ENCODE measurements at regions not wholly inside any gene's neighbourhood (a gene's known extent, or its start where the extent isn't known, plus 50 kb on each side); places are given as distances from the start of the nearest gene placed in this dataset.

GRCh38 chr3:13171704-13172643 lies 98.7 kb upstream of the IQSEC1 start:
- no peak for DNase-seq

- DNase-seq: no peak
Measured at GRCh38 chr3:13170317-13170716, 97.1 kb upstream of the IQSEC1 start.

GRCh38 chr3:13168391-13168790 lies 95.2 kb upstream of the IQSEC1 start:
- DNase-seq: no peak

GRCh38 chr3:13167829-13168228 lies 94.6 kb upstream of the IQSEC1 start:
- DNase-seq: no peak

DNA sequence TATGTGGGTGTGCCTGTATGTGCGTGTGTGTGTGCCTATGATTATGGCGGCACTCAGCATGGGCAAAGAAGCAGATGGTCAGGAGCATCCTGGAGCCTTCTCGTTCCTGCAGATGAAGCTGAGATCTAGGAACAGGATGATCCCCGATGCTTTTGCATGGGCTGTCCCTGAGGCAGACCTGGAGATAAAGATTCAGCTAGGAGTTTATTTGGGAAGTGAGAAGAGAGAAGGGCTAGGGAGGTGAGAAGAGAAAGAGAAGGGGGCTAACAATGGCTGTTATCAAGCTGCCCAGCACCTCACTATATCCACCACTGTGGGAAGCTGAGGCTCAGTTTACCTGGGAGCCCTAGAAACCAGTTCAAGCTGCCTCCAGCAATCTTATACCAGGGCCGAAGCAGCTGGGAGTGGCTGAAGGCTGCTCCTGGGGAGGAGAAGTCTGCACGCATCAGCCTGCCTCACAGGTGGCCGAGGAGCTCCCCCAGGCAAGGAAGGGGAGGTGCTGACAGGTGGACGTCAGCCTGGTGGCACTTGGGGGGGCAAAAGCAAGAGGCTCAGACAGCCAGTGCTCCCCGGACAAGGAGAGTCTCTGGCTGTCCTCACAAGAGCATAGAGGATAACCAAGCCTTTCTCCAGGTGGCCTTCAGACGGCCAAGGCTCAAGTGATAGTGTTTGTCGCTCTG lies 94.0 kb upstream of the IQSEC1 start:
- DNase-seq: no peak

DNA sequence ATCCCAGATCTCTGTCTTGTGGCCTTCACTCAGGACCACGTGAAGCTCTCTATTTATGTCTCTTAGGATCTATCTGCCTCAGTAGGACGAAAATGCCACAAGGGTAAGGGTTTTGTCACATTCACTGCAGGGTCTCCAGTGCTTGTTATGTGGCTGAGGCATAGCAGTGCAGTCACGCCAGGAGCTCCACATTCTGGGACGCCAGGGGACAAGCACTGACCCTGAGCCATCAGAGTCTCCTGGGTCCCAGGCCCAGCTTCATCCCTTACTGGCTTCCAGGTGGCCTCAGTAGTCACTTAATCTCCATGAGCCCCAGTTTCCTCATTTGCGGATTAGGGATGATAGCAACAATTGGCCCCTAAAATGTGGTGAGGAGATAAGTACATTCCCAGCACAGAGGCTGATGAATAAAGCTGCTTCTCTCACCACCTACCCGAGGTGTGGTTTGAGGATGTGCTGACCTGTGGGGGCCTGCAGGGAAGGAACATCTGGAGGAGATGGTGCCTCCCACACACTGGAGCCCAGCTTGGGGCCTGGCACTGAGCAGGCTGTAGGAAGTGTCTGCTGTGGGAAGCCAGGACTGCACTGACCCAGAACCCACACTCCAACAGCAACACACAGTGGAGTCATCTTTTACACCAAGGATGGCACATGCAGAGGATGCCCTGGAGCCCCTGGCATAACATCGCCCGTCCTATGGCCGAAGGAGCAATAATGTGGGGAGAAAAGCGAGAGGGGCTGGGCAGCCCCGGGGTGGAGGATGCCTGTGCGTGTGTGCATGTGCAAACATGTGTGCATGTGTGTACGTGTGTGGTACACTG lies 93.2 kb upstream of the IQSEC1 start:
- no peak for DNase-seq

GRCh38 chr3:13165576-13165975 lies 92.3 kb upstream of the IQSEC1 start:
- DNase-seq: no peak

DNA sequence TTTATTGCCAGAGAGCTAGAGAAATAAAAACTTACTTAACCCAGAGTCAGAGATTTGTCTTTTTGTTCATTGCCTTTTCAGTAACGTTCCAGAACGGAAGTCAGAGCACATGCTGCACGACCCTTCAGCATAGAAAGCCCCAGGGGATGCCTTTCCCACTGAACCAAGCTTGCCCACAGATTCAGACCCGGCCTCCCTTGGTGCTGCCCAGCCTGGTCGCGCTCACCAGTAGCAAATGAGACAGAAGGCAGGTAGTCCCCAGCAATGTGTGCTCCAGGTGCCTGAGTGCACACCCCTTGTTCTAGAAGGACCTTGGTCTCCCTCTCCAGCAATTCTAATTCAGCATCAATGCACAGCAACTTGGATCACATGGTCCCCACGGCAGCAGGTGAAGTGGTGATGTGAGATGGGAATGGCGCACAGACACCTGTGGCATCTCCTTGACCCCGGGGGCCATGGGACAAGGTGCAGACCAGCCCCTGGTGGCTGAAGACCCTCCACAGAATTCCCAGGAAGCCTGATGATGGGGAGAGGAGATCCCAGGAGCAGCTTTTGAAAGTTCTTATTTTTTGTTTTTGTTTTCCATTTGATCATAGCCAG lies 91.8 kb upstream of the IQSEC1 start:
- DNase-seq: no peak

GRCh38 chr3:13163848-13164382 lies 90.7 kb upstream of the IQSEC1 start:
- DNase-seq: no peak

DNA sequence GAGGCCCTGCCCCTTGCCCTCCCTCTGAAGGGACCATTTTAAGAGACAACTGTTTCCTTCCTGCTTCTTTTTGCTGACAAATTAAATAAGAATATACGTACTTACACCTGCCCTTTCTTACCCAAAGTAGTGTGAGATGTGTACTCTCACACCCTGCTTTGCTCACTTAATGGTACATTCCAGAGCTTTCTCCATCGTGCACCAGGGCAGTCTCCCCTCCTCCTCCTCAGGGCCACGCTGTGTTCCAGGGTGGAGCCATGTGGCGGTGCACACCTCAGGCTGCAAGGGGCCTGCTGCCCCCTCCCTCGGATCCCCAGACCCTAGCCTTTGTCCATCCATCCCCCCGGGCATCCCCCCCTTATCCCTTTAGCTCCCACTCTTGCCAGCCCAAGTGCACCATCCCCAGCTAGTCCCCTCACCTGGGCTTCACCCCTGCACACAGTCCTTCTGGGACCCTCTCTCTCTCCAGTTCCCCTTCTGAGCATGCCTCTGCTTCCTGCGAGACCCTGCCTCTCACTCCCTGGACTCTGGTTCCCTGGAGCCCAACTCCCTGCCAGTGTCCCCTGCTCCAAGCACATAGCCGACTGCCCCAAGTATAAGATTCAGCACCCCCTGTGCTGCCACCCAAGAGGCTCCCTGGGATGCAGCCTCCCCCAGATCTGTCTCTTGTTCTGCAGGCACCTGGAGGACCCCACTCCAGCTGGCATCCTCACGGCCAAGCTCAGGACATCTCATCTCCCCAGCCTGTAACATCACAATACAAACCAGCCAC lies 89.5 kb upstream of the IQSEC1 start:
- no peak for DNase-seq

DNA sequence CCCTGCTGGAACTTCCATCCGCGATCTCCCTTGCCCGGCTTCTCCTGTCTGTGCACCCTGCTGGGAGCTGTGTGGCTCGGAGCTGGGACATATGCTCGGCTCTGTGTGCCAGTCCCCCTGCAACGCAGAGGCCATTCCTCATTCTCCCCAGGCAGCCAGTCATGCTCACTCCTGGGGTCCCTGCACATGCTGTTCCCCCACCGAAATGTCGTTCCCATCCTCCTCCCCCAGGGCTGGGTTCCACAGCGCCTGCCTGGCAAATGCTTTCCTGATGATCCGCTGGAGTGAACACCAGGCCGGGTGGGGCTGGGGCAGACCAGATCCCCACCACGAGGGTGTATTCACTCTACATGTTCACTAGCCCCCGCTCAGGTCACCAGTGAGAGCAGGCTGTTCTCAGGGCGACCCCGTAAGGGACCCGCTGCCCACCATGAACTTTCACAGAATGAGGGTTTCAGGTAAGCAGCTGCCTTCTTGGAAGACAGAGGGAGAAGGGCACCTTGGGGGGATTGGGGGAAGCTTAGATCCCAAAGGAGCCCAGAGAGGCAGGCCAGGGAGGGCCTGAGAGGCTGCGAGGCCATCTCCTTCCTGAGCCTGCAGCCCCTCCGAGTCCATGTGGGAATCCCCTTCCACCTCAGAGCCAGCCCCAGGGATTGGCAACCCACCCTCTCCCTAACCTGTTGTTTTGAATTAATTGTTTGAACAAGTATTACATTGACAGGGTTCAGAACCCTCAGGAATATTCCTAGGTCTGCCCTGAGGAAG lies 88.7 kb upstream of the IQSEC1 start:
- DNase-seq: no peak

GRCh38 chr3:13161021-13161759 lies 88.0 kb upstream of the IQSEC1 start:
- no peak for DNase-seq

GRCh38 chr3:13160619-13161018 lies 87.4 kb upstream of the IQSEC1 start:
- DNase-seq: no peak

- DNase-seq: no peak
Measured at GRCh38 chr3:13159890-13160289, 86.7 kb upstream of the IQSEC1 start.

DNA sequence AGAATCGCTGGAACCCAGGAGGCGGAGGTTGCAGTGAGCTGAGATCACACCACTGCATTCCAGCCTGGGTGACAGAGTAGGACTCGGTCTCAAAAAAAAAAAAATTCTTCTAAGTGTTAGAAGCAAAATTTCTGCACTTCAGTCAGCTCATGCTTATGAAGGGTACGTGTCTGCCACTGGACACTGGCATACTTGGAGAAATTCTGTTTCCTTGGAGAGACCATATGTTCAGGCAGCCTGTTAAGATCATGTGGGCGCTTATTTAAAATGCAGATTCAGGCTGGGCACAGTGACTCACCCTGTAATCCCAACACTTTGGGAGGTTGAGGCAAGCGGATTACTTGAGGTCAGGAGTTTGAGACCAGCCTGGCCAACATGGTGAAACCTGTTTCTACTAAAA lies 85.6 kb upstream of the IQSEC1 start:
- no peak for DNase-seq

DNA sequence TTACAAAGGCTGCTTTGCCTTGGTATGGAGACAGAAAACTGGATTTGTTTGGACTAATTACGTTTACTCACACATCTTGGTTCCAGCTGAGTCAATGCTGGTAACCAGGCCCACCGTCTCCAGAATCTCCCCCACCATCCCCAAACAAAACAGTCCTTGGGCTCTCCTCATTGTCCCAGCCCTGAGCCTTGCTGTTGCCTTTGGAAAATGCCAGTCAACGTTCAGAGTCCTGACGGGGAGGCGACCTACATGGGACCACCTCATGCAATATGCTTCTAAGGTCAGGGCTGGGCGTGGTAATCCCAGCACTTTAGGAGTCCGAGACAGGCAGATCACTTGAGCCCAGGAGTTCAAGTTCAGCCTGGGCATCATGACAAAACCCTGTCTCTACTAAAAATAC lies 85.2 kb upstream of the IQSEC1 start:
- no peak for DNase-seq

DNA sequence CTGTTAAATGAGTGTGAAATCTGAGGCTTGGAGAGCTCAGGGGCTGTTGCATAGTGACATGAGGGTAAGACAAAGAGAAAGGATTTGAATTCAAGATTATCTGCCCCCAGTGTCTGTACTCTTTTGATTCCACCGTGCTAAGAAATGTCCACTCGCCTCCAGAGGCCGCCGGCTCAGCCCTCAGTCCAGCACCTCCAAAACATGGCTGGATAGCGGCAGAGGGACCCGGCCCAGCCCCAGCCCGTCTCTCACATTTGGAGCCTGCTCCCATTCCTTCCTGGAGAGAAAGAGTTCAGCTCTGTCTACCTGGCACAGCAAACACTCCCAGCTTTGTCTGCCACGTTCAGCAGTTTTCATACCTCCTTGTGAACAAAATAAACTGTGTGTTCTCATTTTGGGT lies 84.8 kb upstream of the IQSEC1 start:
- DNase-seq: no peak

GRCh38 chr3:13152826-13153710 lies 79.8 kb upstream of the IQSEC1 start:
- no peak for DNase-seq

GRCh38 chr3:13150624-13151023 lies 77.4 kb upstream of the IQSEC1 start:
- no peak for DNase-seq
